MCF 10A (cell line): ENCODE measurements at regions not wholly inside any gene's neighbourhood (a gene's known extent, or its start where the extent isn't known, plus 50 kb on each side); places are given as distances from the start of the nearest gene placed in this dataset.

ENCODE experiments used
- BruUV-seq: library from RNA; stranded (reverse); fragments of 400-500 nt; replicated peaks from 2 replicates; lab custom pipeline; 2021; lab: Mats Ljungman, UMichigan
- CTCF ChIA-PET: fragments of 300-600 bp; sonication (Branson Sonifier 250); formaldehyde crosslinking; extraction: SDS; loops from one replicate; lab custom pipeline; 2021; ENCODE audit warnings: antibody characterized with exemption, inconsistent platforms; lab: Yijun Ruan, JAX
- POLR2A ChIA-PET: fragments of 300-600, 350-650 bp; sonication (Branson Sonifier 250); formaldehyde crosslinking; extraction: SDS; loops from one replicate; lab custom pipeline; 2020; ENCODE audit warnings: antibody characterized with exemption, inconsistent platforms; lab: Yijun Ruan, JAX
- DNase-seq: peaks from one replicate; pipeline ENCODE4 v3.0.0-alpha.2; 2018; ENCODE audit not compliant: unreplicated experiment
- H3K27ac Mint-ChIP-seq: one replicate; pipeline ENCODE4 v1.8.0; 2022; ENCODE audit warnings: mild to moderate bottlenecking, low read depth, mixed read lengths; ENCODE audit not compliant: unreplicated experiment
- H3K27me3 Mint-ChIP-seq: one replicate; pipeline ENCODE4 v1.8.0; 2022; ENCODE audit warnings: mixed read lengths; ENCODE audit not compliant: insufficient read depth, unreplicated experiment
- H3K36me3 Mint-ChIP-seq: one replicate; pipeline ENCODE4 v1.8.0; 2022; ENCODE audit warnings: mild to moderate bottlenecking, moderate library complexity, mixed read lengths; ENCODE audit not compliant: insufficient read depth, unreplicated experiment
- H3K4me1 Mint-ChIP-seq: one replicate; pipeline ENCODE4 v1.8.0; 2022; ENCODE audit warnings: mixed read lengths; ENCODE audit not compliant: insufficient read depth, unreplicated experiment
- H3K4me3 Mint-ChIP-seq: one replicate; pipeline ENCODE4 v1.8.0; 2022; ENCODE audit warnings: mild to moderate bottlenecking, moderate library complexity, mixed read lengths; ENCODE audit not compliant: unreplicated experiment
- H3K9me3 Mint-ChIP-seq: one replicate; pipeline ENCODE4 v1.8.0; 2022; ENCODE audit warnings: mixed read lengths; ENCODE audit not compliant: unreplicated experiment
- CTCF ChIP-seq: fragments of 200-600 bp; IDR thresholded peaks from one replicate; pipeline ENCODE4 v1.8.0; 2022; ENCODE audit warnings: antibody characterized with exemption, mild to moderate bottlenecking; ENCODE audit not compliant: unreplicated experiment
- intact Hi-C: fragments of 100-400 bp; cut with micrococcal nuclease; formaldehyde crosslinking; loops from 2 replicates; pipeline ENCODE4 v1.14.1; 2022

- H3K4me3 Mint-ChIP-seq: no peak overlapping the region
- peaks cover 9% of the 10 kb centered on the region for H3K4me1 Mint-ChIP-seq
- H3K27ac Mint-ChIP-seq: no peak overlapping the region
- DNase-seq: no peak
- intact Hi-C loops: no loop called here
- BruUV-seq: no TSS peak
- no peaks in the 10 kb centered on the region for H3K27me3 Mint-ChIP-seq
- TF ChIP-seq CTCF: no peak
- H3K36me3 Mint-ChIP-seq: no peaks in the 10 kb centered on the region
- POLR2A ChIA-PET: no interaction called here
- CTCF ChIA-PET: interaction anchor here (1.1 to 1.5 kb wide), 3 partner anchors 20 to 164 kb away, joined by 3 to 5 read pairs (median 4); no protein-coding TSS in a partner anchor
- H3K9me3 Mint-ChIP-seq: peaks cover 15% of the 10 kb centered on the region
These were observed 186.3 kb upstream of the EGLN3 start for GRCh38 chr14:34137001-34137745.

- H3K9me3 Mint-ChIP-seq: peaks cover under 1% of the 10 kb centered on the region
- no peak for TF ChIP-seq CTCF
- BruUV-seq: no TSS peak
- no peaks in the 10 kb centered on the region for H3K36me3 Mint-ChIP-seq
- no peaks in the 10 kb centered on the region for H3K27me3 Mint-ChIP-seq
- no peak overlapping the region for H3K4me3 Mint-ChIP-seq
- H3K4me1 Mint-ChIP-seq: peaks cover 21% of the 10 kb centered on the region
- ChIA-PET CTCF (no interaction called here), POLR2A (no interaction called here)
- intact Hi-C loops: no loop called here
- H3K27ac Mint-ChIP-seq: peak overlapping the region; percentile 16
- no peak for DNase-seq
These were observed 184.6 kb upstream of the EGLN3 start for GRCh38 chr14:34135492-34135891.

GRCh38 chr14:34134484-34134883, 183.6 kb upstream of the EGLN3 start:
- Mint-ChIP-seq H3K9me3 (no peaks in the 10 kb centered on the region), H3K36me3 (no peaks in the 10 kb centered on the region), H3K4me1 (peaks cover 18% of the 10 kb centered on the region), H3K27me3 (no peaks in the 10 kb centered on the region), H3K4me3 (no peak overlapping the region), H3K27ac (no peak overlapping the region)
- no TSS peak for BruUV-seq
- DNase-seq: no peak
- TF ChIP-seq CTCF: no peak
- CTCF ChIA-PET: interaction anchor here (0.7 to 1.3 kb wide), 2 partner anchors 15 to 296 kb away, joined by 3 read pairs; no protein-coding TSS in a partner anchor
- POLR2A ChIA-PET: no interaction called here
- intact Hi-C loops: no loop called here

GRCh38 chr14:34129927-34130552, 179.2 kb upstream of the EGLN3 start:
- ChIA-PET POLR2A (interaction anchor here (1.2 to 1.3 kb wide), 2 partner anchors 10 to 17 kb away, joined by 3 to 12 read pairs; no protein-coding TSS in a partner anchor), CTCF (interaction anchor here (0.5 to 1.9 kb wide), 4 partner anchors 25 to 287 kb away, joined by 3 to 7 read pairs (median 4); no protein-coding TSS in a partner anchor)
- H3K9me3 Mint-ChIP-seq: no peaks in the 10 kb centered on the region
- intact Hi-C loops: no loop called here
- no TSS peak for BruUV-seq
- TF ChIP-seq CTCF: no peak
- no peak for DNase-seq
- H3K4me3 Mint-ChIP-seq: no peak overlapping the region
- peaks cover 12% of the 10 kb centered on the region for H3K4me1 Mint-ChIP-seq
- H3K27ac Mint-ChIP-seq: no peak overlapping the region
- no peaks in the 10 kb centered on the region for H3K27me3 Mint-ChIP-seq
- no peaks in the 10 kb centered on the region for H3K36me3 Mint-ChIP-seq
